ENCODE measurements at regions not wholly inside any gene's neighbourhood (a gene's known extent, or its start where the extent isn't known, plus 50 kb on each side); places are given as distances from the start of the nearest gene placed in this dataset.
"Not testable (repeated sequence)": the region's sequence is repeated elsewhere in the genome, so short reads cannot be mapped to it uniquely, and the experiment has no call there.

DNA sequence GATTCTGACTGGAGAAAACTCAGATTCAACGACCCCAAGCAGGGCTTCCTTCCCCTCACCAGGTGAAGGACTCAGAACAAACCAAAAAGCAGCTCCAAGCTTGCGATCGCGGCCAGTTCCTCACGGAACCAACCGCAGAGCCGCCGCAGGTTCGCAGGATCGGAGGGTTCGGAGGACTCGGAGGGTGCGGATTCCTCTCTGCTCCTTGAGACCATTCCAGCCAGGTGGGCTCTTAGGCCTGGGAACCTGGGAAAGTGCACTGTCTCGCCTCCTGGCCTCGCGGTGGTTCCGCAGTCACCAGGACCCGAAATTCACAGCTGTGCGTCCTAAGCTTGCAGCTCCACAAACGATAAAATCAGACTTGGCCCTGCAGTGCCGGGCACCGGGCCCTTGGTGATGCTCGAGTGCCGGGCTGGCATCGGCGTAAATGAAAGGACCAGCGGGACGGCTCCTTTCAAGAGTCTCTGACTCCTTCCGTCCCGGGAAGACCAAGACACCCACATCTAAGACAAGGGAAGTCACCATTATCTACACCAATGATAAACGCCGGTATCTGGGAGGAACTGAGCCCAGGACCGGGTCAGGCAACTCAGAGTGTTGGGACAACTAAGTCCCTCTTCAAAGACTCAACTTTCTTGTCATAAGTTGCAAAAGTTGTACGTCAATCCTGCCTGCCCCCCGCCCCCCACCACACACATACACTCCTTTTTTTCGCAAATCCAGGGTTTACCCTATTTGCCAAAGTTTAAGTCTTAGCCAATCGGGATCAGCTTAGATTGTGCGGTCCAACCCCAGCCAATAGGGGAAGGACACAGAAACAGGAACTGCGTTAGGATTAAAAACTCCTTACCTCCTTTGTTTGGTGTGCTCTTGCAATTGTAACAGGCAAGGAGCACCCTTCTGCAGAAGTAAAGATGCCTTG, 69.8 kb upstream of the PRSS16 start:
- ATAC-seq (peak; percentile 92), DNase-seq (ENCODE audit: low spot score) (peak; percentile 72)

- peak; percentile 32 for ATAC-seq
- no peak for DNase-seq (ENCODE audit: low spot score)
These were observed 69.1 kb upstream of the PRSS16 start for GRCh38 chr6:27178407-27178730.

DNA sequence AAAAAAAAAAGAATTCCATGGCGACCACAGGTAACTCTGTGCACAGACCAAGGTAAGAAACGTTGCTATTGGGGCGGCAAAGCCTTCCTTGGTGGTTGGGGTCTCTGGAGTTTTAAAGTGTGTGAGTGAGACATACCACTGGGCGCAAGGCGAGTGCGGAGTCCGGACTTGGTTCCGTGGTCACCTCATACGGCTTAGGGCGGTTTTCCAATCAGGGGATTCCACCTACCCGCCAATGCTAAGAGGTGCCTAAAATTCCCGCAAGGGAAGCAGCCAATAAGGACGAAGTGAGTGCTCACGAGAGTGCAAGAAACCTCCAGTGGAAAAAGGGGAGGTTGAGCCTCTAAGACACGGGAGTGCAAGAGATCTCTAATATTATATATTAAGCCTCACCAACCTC, 68.6 kb upstream of the PRSS16 start:
- DNase-seq (ENCODE audit: low spot score) = no peak

GRCh38 chr6:27183060-27183832, 64.3 kb upstream of the PRSS16 start:
- DNase-seq (ENCODE audit: low spot score) = no peak
- no peak for ATAC-seq

More for the DNA sequence above, 68.6 kb upstream of the PRSS16 start:
- no peak for ATAC-seq

- no peak for DNase-seq (ENCODE audit: low spot score)
- no peak for ATAC-seq
These were observed 60.1 kb upstream of the PRSS16 start for GRCh38 chr6:27187231-27188060.

DNA sequence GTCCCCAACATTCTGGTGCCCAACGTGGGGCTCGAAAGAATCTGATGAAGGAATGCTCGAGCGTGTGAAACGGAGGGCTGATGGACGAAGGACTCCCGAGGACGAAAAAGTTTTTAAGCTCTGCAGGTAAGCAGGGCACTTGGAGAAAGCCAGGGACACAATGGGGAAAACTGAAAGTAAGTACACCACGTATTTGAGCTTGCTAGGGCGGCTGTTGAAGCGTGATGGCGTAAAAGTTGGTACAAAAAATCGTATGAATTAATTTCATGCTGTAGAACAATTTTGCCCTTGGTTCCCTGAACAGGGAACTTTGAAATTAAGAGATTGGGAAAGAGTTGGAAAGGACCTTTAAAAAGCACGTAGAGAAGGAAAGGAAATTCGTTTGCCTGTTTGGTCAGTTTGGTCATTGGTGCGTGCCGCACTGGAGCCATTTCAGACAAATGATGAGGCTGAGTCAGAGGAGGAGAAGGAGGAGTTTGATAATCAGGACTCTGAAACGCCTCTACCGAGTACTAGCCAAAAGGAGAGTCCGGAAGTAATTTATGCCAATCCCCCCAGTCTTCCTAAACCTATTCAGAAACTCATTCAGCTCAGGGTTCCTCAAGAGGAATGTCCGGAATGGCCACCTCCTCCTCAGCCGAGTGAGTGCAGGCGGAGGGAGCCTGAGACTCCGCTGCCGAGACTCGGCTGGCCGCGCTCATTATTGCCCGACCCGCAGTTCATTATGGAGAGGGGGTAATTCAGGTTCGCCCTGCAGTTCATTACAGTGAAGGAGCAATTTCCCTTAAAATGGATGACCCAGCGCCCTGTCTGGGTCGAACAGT, 59.2 kb upstream of the PRSS16 start:
- peak; percentile 55 for DNase-seq (ENCODE audit: low spot score)
- peak; percentile 93 for ATAC-seq

DNA sequence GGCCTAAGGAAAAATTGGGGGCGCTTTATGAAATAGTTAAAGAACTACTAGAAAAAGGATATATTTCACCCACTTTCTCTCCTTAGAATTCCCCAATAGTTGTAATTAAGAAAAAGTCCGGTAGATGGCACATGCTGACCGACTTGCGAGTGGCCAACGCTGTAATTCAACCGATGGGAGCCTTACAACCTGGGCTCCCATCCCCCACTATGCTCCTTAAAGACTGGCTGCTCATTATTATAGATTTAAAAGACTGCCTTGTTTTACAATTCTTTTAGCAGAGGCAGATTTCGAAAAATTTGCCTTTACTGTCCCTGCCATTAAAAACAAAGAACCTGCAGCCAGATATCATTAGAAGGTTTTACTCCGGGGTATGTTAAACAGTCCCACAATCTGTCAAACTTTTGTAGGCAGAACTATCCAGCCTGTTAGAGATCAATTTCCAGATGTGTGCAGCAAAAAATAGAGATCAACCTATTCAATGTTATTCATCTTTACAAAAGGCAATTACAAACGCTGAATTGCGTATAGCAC, 58.5 kb upstream of the PRSS16 start:
- peak; percentile 95 for ATAC-seq
- peak; percentile 59 for DNase-seq (ENCODE audit: low spot score)

- no peak for ATAC-seq
These were observed 57.4 kb upstream of the PRSS16 start for GRCh38 chr6:27190126-27190525.

GRCh38 chr6:27194453-27194852, 53.0 kb upstream of the PRSS16 start:
- not testable (repeated sequence) for DNase-seq (ENCODE audit: low spot score); ATAC-seq

More at GRCh38 chr6:27190126-27190525, 57.4 kb upstream of the PRSS16 start:
- no peak for DNase-seq (ENCODE audit: low spot score)

DNA sequence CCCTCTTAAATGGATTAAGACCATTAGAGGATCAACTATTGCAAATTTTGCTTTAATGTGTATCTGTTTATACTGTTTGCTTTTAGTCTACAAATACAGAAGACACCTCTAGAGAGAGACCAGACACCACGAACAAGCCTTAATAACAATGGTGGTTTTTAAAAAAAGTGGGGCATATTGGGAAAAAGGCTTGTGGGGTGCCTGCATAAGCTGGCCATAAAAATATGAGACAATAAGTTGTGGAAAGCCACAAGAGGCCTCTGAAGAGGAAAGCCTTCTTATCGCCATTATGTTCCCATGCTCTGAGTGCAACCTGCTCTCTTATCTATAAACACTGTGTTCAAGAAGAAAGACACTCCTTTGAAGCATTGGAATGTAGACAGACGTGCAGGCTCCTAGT, 52.0 kb upstream of the PRSS16 start:
- DNase-seq (ENCODE audit: low spot score); ATAC-seq: not testable (repeated sequence)

Measured in left lobe of liver (tissue), 2 donors.